ENCODE measurements at regions not wholly inside any gene's neighbourhood (a gene's known extent, or its start where the extent isn't known, plus 50 kb on each side); places are given as distances from the start of the nearest gene placed in this dataset.

DNA sequence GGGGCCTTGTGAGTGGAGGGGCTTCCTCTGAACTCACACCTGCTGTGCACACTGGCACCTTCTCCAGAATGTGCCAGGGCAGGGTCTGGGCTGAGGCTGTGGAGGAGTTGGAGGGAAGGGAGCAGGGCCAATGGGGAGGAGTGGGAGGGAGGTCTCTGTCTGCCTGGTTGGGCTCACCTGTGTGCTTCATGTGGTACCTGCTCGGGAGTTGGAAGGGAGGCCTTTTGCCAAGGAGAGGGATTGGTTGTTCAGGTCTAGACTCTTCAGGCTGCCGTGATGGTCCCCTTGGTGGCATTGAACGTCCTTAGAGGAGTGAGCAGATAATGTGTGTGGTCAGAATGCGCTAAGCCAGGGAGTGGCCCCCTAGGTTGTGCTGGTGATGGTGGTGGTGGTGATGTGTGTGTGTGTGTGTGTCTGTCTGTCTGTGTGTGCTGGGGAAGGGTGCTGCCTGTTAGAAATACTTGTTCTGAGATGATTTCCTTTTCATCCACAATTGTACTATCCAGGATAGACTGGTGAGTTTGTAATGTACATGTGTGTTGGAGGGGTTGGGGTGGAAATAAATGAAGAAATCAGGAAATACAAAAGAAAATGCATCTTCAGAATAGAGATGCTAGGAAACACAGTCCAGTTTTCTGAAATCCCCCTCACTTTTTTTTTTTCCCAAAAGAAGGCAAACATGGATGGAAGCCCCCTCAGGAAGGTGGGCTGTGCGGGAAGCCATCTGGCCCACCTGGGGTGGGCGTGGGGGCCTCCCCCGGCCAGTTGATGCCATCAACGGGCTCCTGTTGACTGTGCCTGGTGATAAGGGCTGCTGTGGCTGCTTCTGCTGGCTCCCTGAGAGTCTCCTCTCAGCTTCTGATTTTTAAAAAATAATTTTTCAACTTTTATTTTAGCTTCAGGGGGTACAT, 140.5 kb upstream of the ZNF536 start:
- no peak for TF ChIP-seq POLR2A (IDR thresholded peaks at IDR 0.05)
- TF ChIP-seq, protein P1, sequence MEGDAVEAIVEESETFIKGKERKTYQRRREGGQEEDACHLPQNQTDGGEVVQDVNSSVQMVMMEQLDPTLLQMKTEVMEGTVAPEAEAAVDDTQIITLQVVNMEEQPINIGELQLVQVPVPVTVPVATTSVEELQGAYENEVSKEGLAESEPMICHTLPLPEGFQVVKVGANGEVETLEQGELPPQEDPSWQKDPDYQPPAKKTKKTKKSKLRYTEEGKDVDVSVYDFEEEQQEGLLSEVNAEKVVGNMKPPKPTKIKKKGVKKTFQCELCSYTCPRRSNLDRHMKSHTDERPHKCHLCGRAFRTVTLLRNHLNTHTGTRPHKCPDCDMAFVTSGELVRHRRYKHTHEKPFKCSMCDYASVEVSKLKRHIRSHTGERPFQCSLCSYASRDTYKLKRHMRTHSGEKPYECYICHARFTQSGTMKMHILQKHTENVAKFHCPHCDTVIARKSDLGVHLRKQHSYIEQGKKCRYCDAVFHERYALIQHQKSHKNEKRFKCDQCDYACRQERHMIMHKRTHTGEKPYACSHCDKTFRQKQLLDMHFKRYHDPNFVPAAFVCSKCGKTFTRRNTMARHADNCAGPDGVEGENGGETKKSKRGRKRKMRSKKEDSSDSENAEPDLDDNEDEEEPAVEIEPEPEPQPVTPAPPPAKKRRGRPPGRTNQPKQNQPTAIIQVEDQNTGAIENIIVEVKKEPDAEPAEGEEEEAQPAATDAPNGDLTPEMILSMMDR (IDR thresholded peaks at IDR 0.05) = no peak

Data from thyroid gland (tissue), 4 donors.